SK-N-SH (cell line): ENCODE measurements at regions not wholly inside any gene's neighbourhood (a gene's known extent, or its start where the extent isn't known, plus 50 kb on each side); places are given as distances from the start of the nearest gene placed in this dataset.

ENCODE experiments used
- CTCF ChIA-PET: fragments of 300-600, 350-600 bp; formaldehyde crosslinking; extraction: SDS; loops from one replicate; lab custom pipeline; 2021; lab: Yijun Ruan, JAX
- POLR2A ChIA-PET: fragments of 350-600 bp; sonication (Branson Sonifier 250); formaldehyde crosslinking; extraction: SDS; loops from one replicate; lab custom pipeline; 2020; ENCODE audit warnings: antibody characterized with exemption, inconsistent platforms; lab: Yijun Ruan, JAX
- DNase-seq: peaks from one replicate; pipeline ENCODE4 v3.0.0; 2012
- H2AFZ ChIP-seq: fragments of 200-600 bp; sonication (generic); 2 replicates; pipeline ENCODE4 v1.8.1; 2016; ENCODE audit warnings: antibody characterized with exemption, mild to moderate bottlenecking, low read depth
- H3F3A ChIP-seq: fragments of 200-600 bp; sonication (generic); replicated peaks from 2 replicates; pipeline ENCODE3; 2016; ENCODE audit warnings: antibody characterized with exemption, mild to moderate bottlenecking; ENCODE audit not compliant: insufficient read depth
- H3K27ac ChIP-seq, 2 experiments: fragments of 200-500 bp in 1 of 2; fragments of 200-600 bp in 1 of 2; sonication (Bioruptor generic) in 1 of 2; sonication (generic), shearing (Covaris generic) in 1 of 2; 2 replicates each; pipeline versions ENCODE4 v1.5.1 to v1.6.1; 2014 to 2016; ENCODE audit warnings: low read depth in 2 of 2, inconsistent platforms in 1 of 2, low read length in 1 of 2, mild to moderate bottlenecking in 1 of 2, mixed read lengths in 1 of 2
- H3K27me3 ChIP-seq: fragments of 200-600 bp; sonication (generic), shearing (Covaris generic); 2 replicates; pipeline ENCODE4 v1.6.1; 2016; ENCODE audit warnings: mixed run types; ENCODE audit not compliant: insufficient read depth
- H3K36me3 ChIP-seq, 2 experiments: fragments of 200-500 bp in 1 of 2; fragments of 200-600 bp in 1 of 2; sonication (Bioruptor generic) in 1 of 2; sonication (generic) in 1 of 2; replicated peaks in 1 of 2; 2 replicates each; pipeline versions ENCODE3 to v1.5.1; 2014 to 2016; ENCODE audit warnings: low read length in 1 of 2, mild to moderate bottlenecking in 1 of 2; ENCODE audit not compliant: insufficient read depth in 2 of 2, control insufficient read depth in 1 of 2
- H3K4me1 ChIP-seq, 2 experiments: fragments of 200-500 bp in 1 of 2; fragments of 200-600 bp in 1 of 2; sonication (Bioruptor generic) in 1 of 2; sonication (generic), shearing (Covaris generic) in 1 of 2; 2 replicates each; pipeline versions ENCODE4 v1.5.1 to v1.6.1; 2014 to 2016; ENCODE audit warnings: low read depth in 1 of 2, low read length in 1 of 2, mixed run types in 1 of 2; ENCODE audit not compliant: insufficient read depth in 2 of 2, control insufficient read depth in 1 of 2
- H3K4me2 ChIP-seq: fragments of 200-600 bp; sonication (generic), shearing (Covaris generic); 2 replicates; pipeline ENCODE4 v1.6.1; 2017; ENCODE audit warnings: mixed run types
- H3K4me3 ChIP-seq, 2 experiments: fragments of 200-500 bp in 1 of 2; fragments of 200-600 bp in 1 of 2; sonication (Bioruptor generic) in 1 of 2; sonication (generic), shearing (Covaris generic) in 1 of 2; 2 replicates each; pipeline versions ENCODE4 v1.5.1 to v1.8.1; 2014 to 2016; ENCODE audit warnings: low read depth in 2 of 2, inconsistent platforms in 1 of 2, low read length in 1 of 2, mild to moderate bottlenecking in 1 of 2, mixed read lengths in 1 of 2, moderate library complexity in 1 of 2
- H3K79me2 ChIP-seq: fragments of 200-600 bp; sonication (generic); 2 replicates; pipeline ENCODE4 v1.8.1; 2017; ENCODE audit warnings: mild to moderate bottlenecking; ENCODE audit not compliant: insufficient read depth
- H3K9ac ChIP-seq: fragments of 200-600 bp; sonication (generic); 2 replicates; pipeline ENCODE4 v1.6.1; 2017; ENCODE audit warnings: mixed run types
- H3K9me2 ChIP-seq: fragments of 200-600 bp; sonication (generic); 2 replicates; pipeline ENCODE4 v1.6.1; 2017; ENCODE audit warnings: mixed run types
- H3K9me3 ChIP-seq: fragments of 200-600 bp; sonication (generic); 2 replicates; pipeline ENCODE4 v1.6.1; 2017; ENCODE audit warnings: mixed run types, mild to moderate bottlenecking, moderate library complexity
- H4K20me1 ChIP-seq: fragments of 200-600 bp; sonication (generic); 2 replicates; pipeline ENCODE4 v1.6.1; 2017; ENCODE audit warnings: mild to moderate bottlenecking, mixed run types; ENCODE audit not compliant: insufficient read depth
- FOXJ3 ChIP-seq: sonication (generic); formaldehyde crosslinking; IDR thresholded peaks from 2 replicates; pipeline ENCODE4 v1.5.1; 2020; ENCODE audit warnings: mild to moderate bottlenecking, missing genetic modification reagents
- FOXM1 ChIP-seq: IDR thresholded peaks from 2 replicates; pipeline ENCODE4 v1.4.0; 2012; ENCODE audit warnings: low read depth, mild to moderate bottlenecking
- GATA2 ChIP-seq: sonication (generic); formaldehyde crosslinking; IDR thresholded peaks from 2 replicates; pipeline ENCODE4 v1.5.0; 2020; ENCODE audit warnings: mild to moderate bottlenecking, missing genetic modification reagents
- IRF3 ChIP-seq: fragments of 150-350 bp; IDR thresholded peaks from 2 replicates; pipeline ENCODE4 v1.6.1; 2016; ENCODE audit warnings: mild to moderate bottlenecking, low read depth, low read length
- JUND ChIP-seq: IDR thresholded peaks from 2 replicates; pipeline ENCODE4 v1.4.0; 2012
- NFIC ChIP-seq: IDR thresholded peaks from 2 replicates; pipeline ENCODE4 v1.4.0; 2012; ENCODE audit warnings: borderline replicate concordance
- PBX3 ChIP-seq: IDR thresholded peaks from 2 replicates; pipeline ENCODE4; 2012
- POLR2AphosphoS5 ChIP-seq: IDR thresholded peaks from 2 replicates; pipeline ENCODE4 v1.6.1; 2012; ENCODE audit warnings: low read depth, low read length
- RFX5 ChIP-seq: IDR thresholded peaks from 2 replicates; pipeline ENCODE4 v1.6.1; 2012; ENCODE audit warnings: mild to moderate bottlenecking, improper control_type of control experiment, low read length
- SIN3A ChIP-seq: IDR thresholded peaks from 2 replicates; pipeline ENCODE4 v1.6.1; 2012; ENCODE audit warnings: low read depth, mild to moderate bottlenecking, low read length, moderate library complexity, borderline replicate concordance
- TCF12 ChIP-seq: IDR thresholded peaks from 2 replicates; pipeline ENCODE4 v1.4.0; 2012
- TEAD4 ChIP-seq: IDR thresholded peaks from 2 replicates; pipeline ENCODE4 v1.4.0; 2012; ENCODE audit warnings: mild to moderate bottlenecking, borderline replicate concordance; ENCODE audit not compliant: insufficient read depth
- USF1 ChIP-seq: IDR thresholded peaks from 2 replicates; pipeline ENCODE4 v1.4.0; 2012; ENCODE audit warnings: low read depth, borderline replicate concordance
- USF2 ChIP-seq: fragments of 150-350 bp; IDR thresholded peaks from 2 replicates; pipeline ENCODE4 v1.6.1; 2017; ENCODE audit warnings: antibody characterized with exemption, low read length, low read depth, borderline replicate concordance
- YY1 ChIP-seq: IDR thresholded peaks from 2 replicates; pipeline ENCODE4 v1.4.0; 2012; ENCODE audit warnings: low read depth, mild to moderate bottlenecking
- WGBS: methylation state at CpG from one replicate; pipeline ENCODE4 v1.1.6; 2017; ENCODE audit warnings: low lambda C conversion rate; 5-methylcytosine and 5-hydroxymethylcytosine counted together

GRCh38 chr5:17730421-17730820 is 96.2 kb downstream of the TAF11L14 start (continued):
- TF ChIP-seq FOXM1: no peak
- no peak for TF ChIP-seq SIN3A
- no peak for TF ChIP-seq YY1
- TF ChIP-seq, all 33 proteins: peak for 0

- Histone ChIP-seq H3K9ac (no peak overlapping the region), H2AFZ (no peak overlapping the region), H3K27me3 (no peaks in the 10 kb centered on the region), H3K79me2 (no peaks in the 10 kb centered on the region), H3K9me2 (no peaks in the 10 kb centered on the region), H3K36me3 (no peaks in the 10 kb centered on the region), H3K4me1 (no peaks in the 10 kb centered on the region; a peak in 1 of 4 replicates), H4K20me1 (no peaks in the 10 kb centered on the region), H3K9me3 (no peaks in the 10 kb centered on the region), H3K27ac (no peak overlapping the region), H3K4me2 (no peak overlapping the region), H3K4me3 (no peak overlapping the region), H3F3A (no peaks in the 10 kb centered on the region)
- 6% methylated on average over 3 of the region's 3 CpGs for WGBS
- TF ChIP-seq RFX5 (no peak), IRF3 (no peak), POLR2AphosphoS5 (no peak), PBX3 (no peak), USF2 (no peak), NFIC (no peak), FOXJ3 (CRISPR knock-in tag) (no peak), SIN3A (no peak), USF1 (no peak), YY1 (no peak), GATA2 (CRISPR knock-in tag) (no peak), JUND (no peak), TCF12 (no peak), TEAD4 (no peak)
- no peak for DNase-seq
- CTCF ChIA-PET: no interaction called here
- POLR2A ChIA-PET: no interaction called here
These were observed 98.2 kb downstream of the TAF11L14 start for GRCh38 chr5:17732351-17732923.
